OCI-LY1 (cell line): ENCODE measurements at regions not wholly inside any gene's neighbourhood (a gene's known extent, or its start where the extent isn't known, plus 50 kb on each side); places are given as distances from the start of the nearest gene placed in this dataset.

ENCODE experiments used
- H2AFZ ChIP-seq: fragments of 200-600 bp; sonication (generic), shearing (Covaris generic); 2 replicates; pipeline ENCODE4 v1.6.0; 2014; ENCODE audit warnings: antibody characterized with exemption, mild to moderate bottlenecking, low read length
- H3F3A ChIP-seq: fragments of 200-600 bp; sonication (generic), shearing (Covaris generic); 2 replicates; pipeline ENCODE4 v1.6.0; 2014; ENCODE audit warnings: mild to moderate bottlenecking, antibody characterized with exemption, low read length, moderate library complexity; ENCODE audit not compliant: insufficient read depth
- H3K27ac ChIP-seq: fragments of 200-600 bp; sonication (generic); 2 replicates; pipeline ENCODE4 v1.5.1; 2014; ENCODE audit warnings: low read length, mixed run types, mild to moderate bottlenecking, low read depth; ENCODE audit not compliant: poor library complexity, severe bottlenecking
- H3K27me3 ChIP-seq: fragments of 200-600 bp; sonication (generic); 2 replicates; pipeline ENCODE4 v1.6.0; 2014; ENCODE audit warnings: antibody characterized with exemption, mild to moderate bottlenecking, low read length, moderate library complexity; ENCODE audit not compliant: insufficient read depth
- H3K36me3 ChIP-seq: fragments of 200-600 bp; sonication (generic); 2 replicates; pipeline ENCODE4 v1.6.1; 2014; ENCODE audit warnings: mild to moderate bottlenecking, antibody characterized with exemption, low read length, moderate library complexity, mixed read lengths; ENCODE audit not compliant: insufficient read depth
- H3K4me1 ChIP-seq: fragments of 200-600 bp; sonication (generic); 2 replicates; pipeline ENCODE4 v1.5.1; 2014; ENCODE audit warnings: mild to moderate bottlenecking, low read length, moderate library complexity; ENCODE audit not compliant: insufficient read depth, severe bottlenecking
- H3K4me2 ChIP-seq: fragments of 200-600 bp; sonication (generic), shearing (Covaris generic); 2 replicates; pipeline ENCODE4 v1.6.1; 2014; ENCODE audit warnings: low read length
- H3K4me3 ChIP-seq: fragments of 200-600 bp; sonication (generic); 2 replicates; pipeline ENCODE4 v1.5.1; 2014; ENCODE audit warnings: low read length, low read depth, mild to moderate bottlenecking, mixed read lengths; ENCODE audit not compliant: poor library complexity, severe bottlenecking
- H3K79me2 ChIP-seq: fragments of 200-600 bp; shearing (Covaris generic); 2 replicates; pipeline ENCODE4 v1.6.1; 2016; ENCODE audit warnings: mixed run types, low read length, mixed read lengths; ENCODE audit not compliant: insufficient read depth
- H3K9ac ChIP-seq: fragments of 200-600 bp; sonication (generic), shearing (Covaris generic); 2 replicates; pipeline ENCODE4 v1.6.1; 2014; ENCODE audit warnings: mild to moderate bottlenecking, low read length, mixed read lengths
- H3K9me2 ChIP-seq: fragments of 200-600 bp; sonication (generic), shearing (Covaris generic); 2 replicates; pipeline ENCODE4 v1.6.1; 2014; ENCODE audit warnings: low read depth, mild to moderate bottlenecking, low read length, mixed read lengths
- H3K9me3 ChIP-seq: fragments of 200-600 bp; shearing (Covaris generic); 2 replicates; pipeline ENCODE4 v1.6.1; 2014; ENCODE audit warnings: low read length, mixed read lengths
- H4K20me1 ChIP-seq: fragments of 200-600 bp; sonication (generic), shearing (Covaris generic); 2 replicates; pipeline ENCODE4 v1.6.0; 2016; ENCODE audit warnings: mild to moderate bottlenecking, low read length; ENCODE audit not compliant: insufficient read depth
- CTCF ChIP-seq: fragments of 200-600 bp; sonication (generic), shearing (Covaris generic); IDR thresholded peaks from 2 replicates; pipeline ENCODE4 v1.5.1; 2017; ENCODE audit warnings: mild to moderate bottlenecking, antibody characterized with exemption, low read length, moderate library complexity, mixed read lengths
- EZH2 ChIP-seq: fragments of 200-600 bp; sonication (generic), shearing (Covaris generic); IDR thresholded peaks from 2 replicates; pipeline ENCODE4 v1.8.0; 2017; ENCODE audit warnings: borderline replicate concordance, mixed run types, mild to moderate bottlenecking, antibody characterized with exemption, low read length, moderate library complexity, mixed read lengths

GRCh38 chr3:150286390-150287147 is 121.5 kb upstream of the TSC22D2 start:
- no peaks in the 10 kb centered on the region for H3K79me2 ChIP-seq
- H3K9me3 ChIP-seq = 0 out of 2 replicates have a peak, but pooled peaks cover 3% of the 10 kb centered on the region
- H3K36me3 ChIP-seq = no peaks in the 10 kb centered on the region
- no peaks in the 10 kb centered on the region; the same call in 1 of the 2 replicates for H3K27me3 ChIP-seq
- no peak for TF ChIP-seq EZH2
- peak; percentile 81 for TF ChIP-seq CTCF
- H3F3A ChIP-seq = no peaks in the 10 kb centered on the region
- no peak overlapping the region for H3K9ac ChIP-seq
- no peak overlapping the region for H3K4me2 ChIP-seq
- no peaks in the 10 kb centered on the region for H4K20me1 ChIP-seq
- H3K4me3 ChIP-seq = no peak overlapping the region
- H3K4me1 ChIP-seq = no peaks in the 10 kb centered on the region
- H3K9me2 ChIP-seq = no peaks in the 10 kb centered on the region
- H3K27ac ChIP-seq = no peak overlapping the region
- no peak overlapping the region for H2AFZ ChIP-seq

GRCh38 chr3:150285601-150286000 is 122.5 kb upstream of the TSC22D2 start:
- Histone ChIP-seq H3F3A (no peaks in the 10 kb centered on the region), H3K27ac (no peak overlapping the region), H3K4me3 (no peak overlapping the region), H4K20me1 (no peaks in the 10 kb centered on the region), H3K9me3 (peaks cover 6% of the 10 kb centered on the region; the same call in 1 of the 2 replicates), H3K27me3 (no peaks in the 10 kb centered on the region; the same call in 1 of the 2 replicates), H3K36me3 (no peaks in the 10 kb centered on the region), H3K4me1 (no peaks in the 10 kb centered on the region), H3K4me2 (no peak overlapping the region), H2AFZ (no peak overlapping the region), H3K79me2 (no peaks in the 10 kb centered on the region), H3K9me2 (no peaks in the 10 kb centered on the region), H3K9ac (no peak overlapping the region)
- TF ChIP-seq EZH2 (no peak), CTCF (no peak)

- H3K9me3 ChIP-seq = peaks cover 6% of the 10 kb centered on the region; the same call in 1 of the 2 replicates
- no peak overlapping the region for H3K4me2 ChIP-seq
- no peaks in the 10 kb centered on the region for H3K4me1 ChIP-seq
- H3K36me3 ChIP-seq = no peaks in the 10 kb centered on the region
- TF ChIP-seq CTCF (no peak), EZH2 (no peak)
- H3K27me3 ChIP-seq = no peaks in the 10 kb centered on the region; the same call in 1 of the 2 replicates
- H3K9ac ChIP-seq = no peak overlapping the region
- no peaks in the 10 kb centered on the region for H3K79me2 ChIP-seq
- no peak overlapping the region for H2AFZ ChIP-seq
- no peak overlapping the region for H3K27ac ChIP-seq
- no peaks in the 10 kb centered on the region for H3K9me2 ChIP-seq
- no peaks in the 10 kb centered on the region for H3F3A ChIP-seq
- no peak overlapping the region for H3K4me3 ChIP-seq
- H4K20me1 ChIP-seq = no peaks in the 10 kb centered on the region
These were observed 129.2 kb upstream of the TSC22D2 start for GRCh38 chr3:150278843-150279381.
